KMS-11 (cell line): ENCODE measurements at regions not wholly inside any gene's neighbourhood (a gene's known extent, or its start where the extent isn't known, plus 50 kb on each side); places are given as distances from the start of the nearest gene placed in this dataset.

Experiments
- H2AFZ ChIP-seq: fragments of 200-600 bp; sonication (generic); 2 replicates; pipeline ENCODE4 v1.6.1; 2016; ENCODE audit warnings: antibody characterized with exemption, mixed run types, low read depth
- H3K27ac ChIP-seq: fragments of 200-600 bp; sonication (generic); 2 replicates; pipeline ENCODE4 v1.6.1; 2016; ENCODE audit warnings: mild to moderate bottlenecking, mixed run types
- H3K27me3 ChIP-seq: fragments of 200-600 bp; sonication (generic); 2 replicates; pipeline ENCODE4 v1.6.1; 2017; ENCODE audit warnings: mild to moderate bottlenecking, low read depth, mixed run types, moderate library complexity; ENCODE audit not compliant: insufficient read depth
- H3K36me3 ChIP-seq: fragments of 200-600 bp; sonication (generic); 2 replicates; pipeline ENCODE4 v1.6.1; 2017; ENCODE audit warnings: mild to moderate bottlenecking, mixed run types; ENCODE audit not compliant: insufficient read depth
- H3K4me1 ChIP-seq: fragments of 200-600 bp; sonication (generic); 2 replicates; pipeline ENCODE4 v1.6.1; 2016; ENCODE audit warnings: mild to moderate bottlenecking, low read depth, mixed run types; ENCODE audit not compliant: poor library complexity, severe bottlenecking
- H3K4me2 ChIP-seq: fragments of 200-600 bp; sonication (generic); 2 replicates; pipeline ENCODE4 v1.7.0; 2016; ENCODE audit warnings: mild to moderate bottlenecking, mixed run types
- H3K4me3 ChIP-seq: fragments of 200-600 bp; sonication (generic); IDR thresholded peaks from 2 replicates; pipeline ENCODE4 v1.6.1; 2017; ENCODE audit warnings: low read depth, low read length, mixed read lengths; ENCODE audit not compliant: insufficient read depth
- H3K79me2 ChIP-seq: fragments of 200-600 bp; sonication (generic); 2 replicates; pipeline ENCODE4 v1.6.1; 2016; ENCODE audit warnings: low read depth, mixed run types; ENCODE audit not compliant: insufficient read depth
- H3K9ac ChIP-seq: fragments of 200-600 bp; sonication (generic); 2 replicates; pipeline ENCODE4 v1.6.1; 2016; ENCODE audit warnings: mild to moderate bottlenecking, mixed run types
- H4K20me1 ChIP-seq: fragments of 200-600 bp; sonication (generic); 2 replicates; pipeline ENCODE4 v1.6.1; 2016; ENCODE audit warnings: mild to moderate bottlenecking, mixed run types; ENCODE audit not compliant: insufficient read depth
- TF ChIP-seq, protein P1 (sequence below): fragments of 200-600 bp; sonication (generic); conservative IDR thresholded peaks from 2 replicates; pipeline ENCODE4 v1.6.1; 2017; ENCODE audit warnings: low read depth, mild to moderate bottlenecking, antibody characterized with exemption, low read length, moderate library complexity, mixed read lengths

DNA sequence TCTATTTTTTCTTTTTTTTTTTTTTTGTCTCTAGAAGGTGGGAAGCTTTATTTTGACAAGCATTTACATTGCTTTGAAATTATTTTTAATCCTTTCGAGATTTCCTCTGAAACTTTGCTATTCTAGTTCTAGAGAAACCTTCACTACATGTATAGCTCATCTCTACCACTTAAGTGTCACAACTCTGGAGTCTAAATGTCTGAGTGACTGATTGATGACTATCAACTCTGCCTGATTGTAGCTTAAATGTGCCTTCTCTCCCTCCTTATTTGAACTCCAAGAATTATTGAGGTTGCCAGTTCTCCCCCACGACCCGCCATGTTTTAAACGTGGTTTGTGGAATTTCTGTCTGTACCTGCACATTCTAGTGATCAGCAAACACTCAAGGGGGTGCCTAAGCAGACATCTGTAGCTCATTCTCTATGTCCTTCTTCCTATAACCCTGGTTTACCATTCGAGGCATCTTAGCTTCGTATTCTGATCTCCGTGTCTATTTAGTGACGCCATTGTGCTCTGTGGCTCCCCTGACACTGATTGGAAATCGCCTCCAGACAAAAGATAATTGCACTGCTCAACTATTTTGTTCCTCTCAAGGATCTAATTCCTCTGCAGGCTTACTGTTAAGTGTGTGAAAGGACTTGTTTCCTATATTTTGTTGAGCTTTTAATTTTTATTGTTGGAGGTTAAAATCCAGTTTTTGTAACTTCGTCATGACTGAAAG is 1570.6 kb downstream of the BRINP3 start:
- no peak overlapping the region for H2AFZ ChIP-seq

DNA sequence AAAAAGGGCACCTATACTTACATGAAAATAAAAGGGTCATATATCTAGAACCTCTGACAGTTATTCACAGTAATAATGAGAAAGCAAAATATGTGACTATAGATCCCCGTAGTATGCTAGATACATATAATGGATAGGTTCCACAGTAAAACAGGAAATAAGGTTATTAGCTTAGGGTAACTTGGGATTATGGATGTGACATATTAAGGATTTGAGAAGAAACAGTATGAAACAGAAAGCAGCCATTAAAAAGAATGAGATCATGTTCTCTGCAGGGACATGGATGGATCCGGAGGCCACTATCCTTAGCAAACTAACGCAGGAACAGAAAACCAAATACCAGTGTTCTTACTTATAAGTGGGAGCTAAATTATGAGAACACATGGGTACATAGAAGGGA is 1547.3 kb downstream of the BRINP3 start:
- H3K27me3 ChIP-seq, result no peaks in the 10 kb centered on the region
- H3K79me2 ChIP-seq, result no peaks in the 10 kb centered on the region
- H2AFZ ChIP-seq, result no peak overlapping the region
- H3K9ac ChIP-seq, result no peak overlapping the region
- H3K4me2 ChIP-seq, result no peak overlapping the region
- no peak overlapping the region for H3K4me3 ChIP-seq
- no peak overlapping the region for H3K27ac ChIP-seq
- TF ChIP-seq, protein P1, sequence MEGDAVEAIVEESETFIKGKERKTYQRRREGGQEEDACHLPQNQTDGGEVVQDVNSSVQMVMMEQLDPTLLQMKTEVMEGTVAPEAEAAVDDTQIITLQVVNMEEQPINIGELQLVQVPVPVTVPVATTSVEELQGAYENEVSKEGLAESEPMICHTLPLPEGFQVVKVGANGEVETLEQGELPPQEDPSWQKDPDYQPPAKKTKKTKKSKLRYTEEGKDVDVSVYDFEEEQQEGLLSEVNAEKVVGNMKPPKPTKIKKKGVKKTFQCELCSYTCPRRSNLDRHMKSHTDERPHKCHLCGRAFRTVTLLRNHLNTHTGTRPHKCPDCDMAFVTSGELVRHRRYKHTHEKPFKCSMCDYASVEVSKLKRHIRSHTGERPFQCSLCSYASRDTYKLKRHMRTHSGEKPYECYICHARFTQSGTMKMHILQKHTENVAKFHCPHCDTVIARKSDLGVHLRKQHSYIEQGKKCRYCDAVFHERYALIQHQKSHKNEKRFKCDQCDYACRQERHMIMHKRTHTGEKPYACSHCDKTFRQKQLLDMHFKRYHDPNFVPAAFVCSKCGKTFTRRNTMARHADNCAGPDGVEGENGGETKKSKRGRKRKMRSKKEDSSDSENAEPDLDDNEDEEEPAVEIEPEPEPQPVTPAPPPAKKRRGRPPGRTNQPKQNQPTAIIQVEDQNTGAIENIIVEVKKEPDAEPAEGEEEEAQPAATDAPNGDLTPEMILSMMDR, result no peak
- H3K4me1 ChIP-seq, result no peaks in the 10 kb centered on the region
- no peaks in the 10 kb centered on the region for H4K20me1 ChIP-seq
- no peaks in the 10 kb centered on the region for H3K36me3 ChIP-seq

More for the DNA sequence above, 1570.6 kb downstream of the BRINP3 start:
- H3K27ac ChIP-seq, result no peak overlapping the region
- no peaks in the 10 kb centered on the region for H4K20me1 ChIP-seq
- no peak overlapping the region for H3K9ac ChIP-seq
- H3K36me3 ChIP-seq, result no peaks in the 10 kb centered on the region
- H3K4me1 ChIP-seq, result no peaks in the 10 kb centered on the region
- H3K4me3 ChIP-seq, result no peak overlapping the region
- H3K4me2 ChIP-seq, result no peak overlapping the region
- TF ChIP-seq, protein P1, result no peak
- no peaks in the 10 kb centered on the region for H3K27me3 ChIP-seq
- no peaks in the 10 kb centered on the region for H3K79me2 ChIP-seq

GRCh38 chr1:188931506-188931905 is 1546.2 kb downstream of the BRINP3 start:
- no peak overlapping the region for H3K9ac ChIP-seq
- no peak overlapping the region for H3K4me3 ChIP-seq
- H3K4me2 ChIP-seq, result no peak overlapping the region
- H2AFZ ChIP-seq, result no peak overlapping the region
- H4K20me1 ChIP-seq, result no peaks in the 10 kb centered on the region
- TF ChIP-seq, protein P1, result no peak
- no peaks in the 10 kb centered on the region for H3K36me3 ChIP-seq
- H3K27me3 ChIP-seq, result no peaks in the 10 kb centered on the region
- H3K27ac ChIP-seq, result no peak overlapping the region
- H3K79me2 ChIP-seq, result no peaks in the 10 kb centered on the region
- H3K4me1 ChIP-seq, result no peaks in the 10 kb centered on the region

- no peak overlapping the region for H3K4me3 ChIP-seq
- H3K4me1 ChIP-seq, result no peaks in the 10 kb centered on the region
- H2AFZ ChIP-seq, result no peak overlapping the region
- no peaks in the 10 kb centered on the region for H3K79me2 ChIP-seq
- H3K27me3 ChIP-seq, result no peaks in the 10 kb centered on the region
- TF ChIP-seq, protein P1, result no peak; the same call in 1 of the 2 replicates
- H3K9ac ChIP-seq, result no peak overlapping the region
- no peak overlapping the region for H3K4me2 ChIP-seq
- H3K27ac ChIP-seq, result no peak overlapping the region
- H4K20me1 ChIP-seq, result no peaks in the 10 kb centered on the region
- no peaks in the 10 kb centered on the region for H3K36me3 ChIP-seq
Observed at GRCh38 chr1:188937965-188938551, 1539.6 kb downstream of the BRINP3 start.
